Testis (tissue), 2 donors: ENCODE measurements at regions not wholly inside any gene's neighbourhood (a gene's known extent, or its start where the extent isn't known, plus 50 kb on each side); places are given as distances from the start of the nearest gene placed in this dataset.
"Not testable (repeated sequence)": the region's sequence is repeated elsewhere in the genome, so short reads cannot be mapped to it uniquely, and the experiment has no call there.

ENCODE experiments used
- DNase-seq: peaks from one replicate; pipeline ENCODE4 v3.0.0-alpha.2; 2019
- H3K27ac ChIP-seq, 2 donors: fragments of 200-600 bp; sonication (generic); one replicate each; pipeline ENCODE4 v1.5.1; 2019
- H3K27me3 ChIP-seq: fragments of 200-600 bp; sonication (generic); one replicate; pipeline ENCODE4 v1.5.1; 2019
- H3K36me3 ChIP-seq: fragments of 200-600 bp; sonication (generic); one replicate; pipeline ENCODE4 v1.5.1; 2017; ENCODE audit warnings: low read depth; ENCODE audit errors: missing control alignments
- H3K4me1 ChIP-seq: fragments of 200-600 bp; sonication (generic); one replicate; pipeline ENCODE4 v1.5.1; 2019
- H3K4me3 ChIP-seq, 2 donors: fragments of 200-600 bp; sonication (generic); one replicate each; pipeline ENCODE4 v1.5.1; 2017 to 2019
- H3K9me3 ChIP-seq: fragments of 200-600 bp; sonication (generic); one replicate; pipeline ENCODE4 v1.5.1; 2017
- POLR2A ChIP-seq: fragments of 450-650 bp; IDR thresholded peaks from one replicate; pipeline ENCODE4 v1.6.1; 2017; ENCODE audit warnings: antibody characterized with exemption, mild to moderate bottlenecking, moderate library complexity
- WGBS, 2 donors: methylation state at CpG; one replicate each; pipeline ENCODE4 v1.1.5; 2018; 5-methylcytosine and 5-hydroxymethylcytosine counted together
- intact Hi-C: fragments of 100-400 bp; cut with DNase I; formaldehyde crosslinking; loops from one replicate; pipeline ENCODE4 v1.15.1; 2023; ENCODE audit warnings: low total_unique reads
- TF ChIP-seq, protein P1 (sequence below), 3 experiments: fragments of 450-650 bp in 2 of 3; fragments of 200-600 bp in 1 of 3; sonication (generic) in 1 of 3; IDR thresholded peaks; one replicate each; pipeline ENCODE4 v1.5.1; 2016 to 2019; ENCODE audit warnings: antibody characterized with exemption in 3 of 3, mild to moderate bottlenecking in 2 of 3, moderate library complexity in 1 of 3

DNA sequence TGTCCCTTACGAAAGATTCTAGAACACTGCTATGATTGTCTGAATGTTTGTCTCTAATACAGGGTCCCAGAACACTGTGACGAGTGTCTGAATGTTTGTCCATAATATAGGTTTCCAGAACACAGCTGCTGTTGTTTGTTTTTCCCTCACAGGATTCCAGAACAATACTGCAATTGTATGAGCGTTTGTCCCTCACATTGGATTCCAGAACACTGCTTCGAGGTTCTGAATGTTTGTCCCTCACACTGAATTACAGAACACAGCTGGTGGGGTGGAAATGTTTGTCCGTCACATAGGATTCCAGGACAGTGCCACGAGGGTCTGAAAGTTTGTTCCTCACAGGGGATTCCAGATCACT, 199.0 kb downstream of the FOXD4L6 start:
- H3K9me3 ChIP-seq, H3K27me3 ChIP-seq, DNase-seq, H3K4me1 ChIP-seq, H3K27ac ChIP-seq, H3K36me3 ChIP-seq, H3K4me3 ChIP-seq, intact Hi-C loops: not testable (repeated sequence)
- 66 to 74% methylated on average over 6 of the region's 6 CpGs for WGBS, 2 donors

DNA sequence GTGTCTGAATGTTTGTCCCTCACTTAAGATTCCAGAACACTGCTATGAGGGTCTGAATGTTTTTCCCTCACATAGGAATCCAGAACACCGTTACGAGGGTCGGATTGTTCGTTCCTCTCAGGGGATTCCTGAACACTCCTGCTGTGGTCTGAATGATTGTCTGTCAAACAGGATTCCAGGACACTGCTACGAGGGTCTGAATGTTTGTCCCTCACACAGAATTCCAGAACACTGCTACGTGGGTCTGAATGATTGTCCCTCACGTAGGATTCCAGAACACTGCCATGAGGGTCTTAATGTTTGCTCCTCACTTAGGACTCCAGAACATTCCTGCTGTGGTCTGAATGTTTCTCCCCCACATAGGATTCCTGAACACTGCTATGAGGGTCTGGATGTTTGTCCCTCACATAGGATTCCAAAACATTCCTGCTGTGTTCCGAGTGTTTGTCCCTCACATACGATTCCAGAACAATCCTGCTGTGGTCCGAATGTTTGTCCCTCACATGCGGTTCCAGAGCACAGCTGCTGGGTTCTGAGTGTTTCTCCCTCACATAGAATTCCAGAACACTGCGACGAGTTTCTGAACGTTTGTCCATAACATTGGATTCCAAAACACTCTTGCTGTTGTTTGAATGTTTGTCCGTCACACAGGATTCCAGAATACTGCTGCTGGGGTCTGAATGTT, 199.5 kb downstream of the FOXD4L6 start:
- 62 to 66% methylated on average over 15 of the region's 15 CpGs for WGBS, 2 donors
- DNase-seq: no peak
- Histone ChIP-seq H3K27me3 (no peaks in the 10 kb centered on the region), H3K27ac (no peak overlapping the region), H3K4me3 (no peak overlapping the region), H3K36me3 (no peaks in the 10 kb centered on the region), H3K4me1 (no peaks in the 10 kb centered on the region), H3K9me3 (no peaks in the 10 kb centered on the region)
- TF ChIP-seq, protein P1, sequence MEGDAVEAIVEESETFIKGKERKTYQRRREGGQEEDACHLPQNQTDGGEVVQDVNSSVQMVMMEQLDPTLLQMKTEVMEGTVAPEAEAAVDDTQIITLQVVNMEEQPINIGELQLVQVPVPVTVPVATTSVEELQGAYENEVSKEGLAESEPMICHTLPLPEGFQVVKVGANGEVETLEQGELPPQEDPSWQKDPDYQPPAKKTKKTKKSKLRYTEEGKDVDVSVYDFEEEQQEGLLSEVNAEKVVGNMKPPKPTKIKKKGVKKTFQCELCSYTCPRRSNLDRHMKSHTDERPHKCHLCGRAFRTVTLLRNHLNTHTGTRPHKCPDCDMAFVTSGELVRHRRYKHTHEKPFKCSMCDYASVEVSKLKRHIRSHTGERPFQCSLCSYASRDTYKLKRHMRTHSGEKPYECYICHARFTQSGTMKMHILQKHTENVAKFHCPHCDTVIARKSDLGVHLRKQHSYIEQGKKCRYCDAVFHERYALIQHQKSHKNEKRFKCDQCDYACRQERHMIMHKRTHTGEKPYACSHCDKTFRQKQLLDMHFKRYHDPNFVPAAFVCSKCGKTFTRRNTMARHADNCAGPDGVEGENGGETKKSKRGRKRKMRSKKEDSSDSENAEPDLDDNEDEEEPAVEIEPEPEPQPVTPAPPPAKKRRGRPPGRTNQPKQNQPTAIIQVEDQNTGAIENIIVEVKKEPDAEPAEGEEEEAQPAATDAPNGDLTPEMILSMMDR (IDR thresholded peaks at IDR 0.05): no peak
- TF ChIP-seq POLR2A: no peak
- intact Hi-C loops: no loop called here

DNA sequence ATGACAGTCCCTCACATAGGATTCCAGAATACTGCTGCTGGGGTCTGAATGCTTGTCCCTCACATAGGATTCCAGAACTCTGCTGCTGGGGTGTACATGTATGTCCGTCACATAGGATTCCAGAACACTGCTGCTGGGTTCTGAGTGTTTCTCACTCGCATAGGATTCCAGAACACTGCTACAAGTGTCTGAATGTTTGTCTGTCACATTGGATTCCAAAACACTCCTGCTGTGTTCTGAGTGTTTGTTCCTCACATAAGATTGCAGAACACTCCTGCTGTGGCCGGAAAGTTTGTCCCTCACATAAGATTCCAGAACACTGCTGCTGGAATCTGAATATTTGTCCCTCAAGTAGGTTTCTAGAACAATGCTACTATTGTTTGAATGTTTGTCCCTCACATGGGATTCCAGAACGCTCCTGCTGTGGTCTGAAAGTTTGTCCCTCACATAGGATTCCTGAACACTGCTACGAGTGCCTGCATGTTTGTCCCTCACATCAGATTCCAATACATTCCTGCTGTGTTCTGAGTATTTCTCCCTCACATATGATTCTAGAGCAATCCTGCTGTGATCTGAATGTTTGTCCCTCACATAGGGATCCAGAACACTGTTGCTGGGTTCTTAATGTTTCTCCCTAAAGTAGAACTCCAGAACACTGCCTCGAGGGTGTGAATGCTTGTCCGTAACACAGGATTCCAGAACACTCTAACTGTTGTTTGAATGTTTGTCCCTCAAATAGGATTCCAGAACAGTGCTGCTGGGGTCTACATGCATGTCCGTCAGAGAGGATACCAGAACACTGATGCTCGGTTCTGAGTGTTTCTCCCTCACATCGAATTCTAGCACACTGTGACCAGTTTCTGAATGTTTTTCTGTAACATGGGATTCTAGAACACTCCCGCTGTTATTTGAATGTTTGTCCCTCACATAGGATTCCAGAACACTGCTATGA, 200.4 kb downstream of the FOXD4L6 start:
- Histone ChIP-seq H3K9me3 (no peaks in the 10 kb centered on the region), H3K27me3 (no peaks in the 10 kb centered on the region), H3K4me1 (no peaks in the 10 kb centered on the region), H3K4me3 (no peak overlapping the region), H3K36me3 (no peaks in the 10 kb centered on the region), H3K27ac (no peak overlapping the region)
- WGBS, 2 donors: 57 to 60% methylated on average over 11 of the region's 11 CpGs
- intact Hi-C loops: no loop called here
- no peak for TF ChIP-seq POLR2A
- TF ChIP-seq, protein P1 (IDR thresholded peaks at IDR 0.05): no peak
- DNase-seq: no peak

DNA sequence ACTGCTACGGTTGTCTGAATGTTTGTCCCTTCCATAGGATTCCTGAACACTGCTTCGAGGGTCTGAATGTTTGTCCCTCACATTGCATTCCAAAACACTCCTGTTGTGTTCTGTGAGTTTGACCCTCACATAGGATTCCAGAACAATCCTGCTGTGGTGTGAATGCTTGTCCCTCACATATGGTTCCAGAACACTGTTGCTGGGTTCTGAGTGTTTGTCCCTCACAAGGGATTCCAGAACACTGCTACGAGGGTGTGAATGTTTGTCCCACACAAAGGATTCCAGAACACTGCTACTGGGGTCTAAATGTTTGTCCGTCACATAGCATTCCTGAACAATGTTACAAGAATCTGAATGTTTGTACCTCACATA, 201.2 kb downstream of the FOXD4L6 start:
- WGBS, 2 donors: 41 to 57% methylated on average over 4 of the region's 4 CpGs
- Histone ChIP-seq H3K36me3 (no peaks in the 10 kb centered on the region), H3K9me3 (no peaks in the 10 kb centered on the region), H3K27me3 (no peaks in the 10 kb centered on the region), H3K4me1 (no peaks in the 10 kb centered on the region), H3K4me3 (no peak overlapping the region), H3K27ac (no peak overlapping the region)
- TF ChIP-seq, protein P1 (IDR thresholded peaks at IDR 0.05): no peak
- no peak for TF ChIP-seq POLR2A
- no peak for DNase-seq
- intact Hi-C loops: no loop called here

DNA sequence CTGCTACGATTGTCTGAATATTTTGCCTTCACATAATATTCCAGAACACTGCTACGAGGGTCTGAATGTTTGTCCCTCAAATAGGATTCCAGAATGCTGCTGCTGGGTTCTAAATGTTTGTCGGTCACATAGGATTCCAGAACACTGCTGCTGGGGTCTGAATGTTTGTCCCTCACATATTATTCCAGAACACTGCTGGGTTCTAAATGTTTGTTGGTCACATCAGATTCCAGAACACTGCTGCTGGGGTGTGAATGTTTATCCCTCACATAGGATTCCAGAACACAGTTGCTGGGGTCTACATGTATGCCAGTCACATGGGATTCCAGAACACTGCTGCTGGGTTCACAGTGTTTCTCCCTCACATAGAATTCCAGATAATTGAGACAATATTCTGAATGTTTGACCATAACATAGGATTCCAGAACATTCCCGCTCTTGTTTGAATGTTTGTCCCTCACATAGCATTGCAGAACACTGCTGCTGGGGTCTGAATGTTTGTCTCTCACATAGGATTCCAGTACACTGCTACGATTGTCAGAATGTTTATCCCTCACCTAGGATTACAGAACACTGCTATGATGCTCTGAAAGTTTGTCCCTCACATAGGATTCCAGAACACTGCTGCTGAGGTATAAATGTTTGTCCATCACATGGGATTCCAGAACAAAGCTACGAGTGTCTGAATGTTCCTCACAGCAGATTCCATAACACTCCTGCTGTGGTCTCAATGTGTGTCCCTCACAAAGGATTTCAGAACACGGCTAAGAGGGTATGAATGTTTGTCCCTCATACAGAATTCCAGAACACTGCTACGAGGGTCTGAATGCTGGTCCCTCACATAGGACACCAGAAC, 201.8 kb downstream of the FOXD4L6 start:
- no peaks in the 10 kb centered on the region for H3K4me1 ChIP-seq
- no peaks in the 10 kb centered on the region for H3K27me3 ChIP-seq
- WGBS, 2 donors: 50 to 57% methylated on average over 8 of the region's 8 CpGs
- TF ChIP-seq, protein P1 (IDR thresholded peaks at IDR 0.05): no peak
- TF ChIP-seq POLR2A: no peak
- H3K4me3 ChIP-seq: no peak overlapping the region
- no peaks in the 10 kb centered on the region for H3K9me3 ChIP-seq
- intact Hi-C loops: no loop called here
- H3K27ac ChIP-seq: no peak overlapping the region
- DNase-seq: no peak
- no peaks in the 10 kb centered on the region for H3K36me3 ChIP-seq
